ENCODE measurements at regions not wholly inside any gene's neighbourhood (a gene's known extent, or its start where the extent isn't known, plus 50 kb on each side); places are given as distances from the start of the nearest gene placed in this dataset.

DNA sequence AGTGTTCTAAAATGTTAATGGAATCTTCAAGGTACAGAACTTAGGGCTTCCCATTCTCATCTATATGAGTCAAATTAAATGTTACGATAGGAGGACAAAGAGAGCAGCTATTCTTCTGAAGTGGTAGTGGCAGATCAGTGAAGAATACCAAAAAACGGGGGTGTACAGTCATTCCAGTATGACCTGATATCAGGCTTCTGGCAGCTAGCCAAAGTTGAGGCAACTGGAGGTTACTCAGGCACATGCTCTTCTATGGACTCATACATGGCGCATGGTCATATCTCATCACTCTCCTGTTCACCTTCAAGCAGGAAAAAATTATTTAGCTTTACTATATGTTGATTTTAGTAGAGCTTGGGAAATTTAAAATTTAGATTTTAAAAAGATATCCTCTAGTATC lies 1608.8 kb downstream of the GRIK2 start:
- Histone ChIP-seq H3K4me1 (peaks cover 5% of the 10 kb centered on the region), H3K36me3 (no peaks in the 10 kb centered on the region), H3K27me3 (no peaks in the 10 kb centered on the region), H3K4me3 (ENCODE audit: low read depth, low read length) (no peak overlapping the region), H3K9me3 (no peaks in the 10 kb centered on the region)
- peak; percentile 75 for DNase-seq
- TF ChIP-seq, protein P1, sequence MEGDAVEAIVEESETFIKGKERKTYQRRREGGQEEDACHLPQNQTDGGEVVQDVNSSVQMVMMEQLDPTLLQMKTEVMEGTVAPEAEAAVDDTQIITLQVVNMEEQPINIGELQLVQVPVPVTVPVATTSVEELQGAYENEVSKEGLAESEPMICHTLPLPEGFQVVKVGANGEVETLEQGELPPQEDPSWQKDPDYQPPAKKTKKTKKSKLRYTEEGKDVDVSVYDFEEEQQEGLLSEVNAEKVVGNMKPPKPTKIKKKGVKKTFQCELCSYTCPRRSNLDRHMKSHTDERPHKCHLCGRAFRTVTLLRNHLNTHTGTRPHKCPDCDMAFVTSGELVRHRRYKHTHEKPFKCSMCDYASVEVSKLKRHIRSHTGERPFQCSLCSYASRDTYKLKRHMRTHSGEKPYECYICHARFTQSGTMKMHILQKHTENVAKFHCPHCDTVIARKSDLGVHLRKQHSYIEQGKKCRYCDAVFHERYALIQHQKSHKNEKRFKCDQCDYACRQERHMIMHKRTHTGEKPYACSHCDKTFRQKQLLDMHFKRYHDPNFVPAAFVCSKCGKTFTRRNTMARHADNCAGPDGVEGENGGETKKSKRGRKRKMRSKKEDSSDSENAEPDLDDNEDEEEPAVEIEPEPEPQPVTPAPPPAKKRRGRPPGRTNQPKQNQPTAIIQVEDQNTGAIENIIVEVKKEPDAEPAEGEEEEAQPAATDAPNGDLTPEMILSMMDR (IDR thresholded peaks at IDR 0.05; ENCODE audit: low read depth, low read length) = no peak

DNA sequence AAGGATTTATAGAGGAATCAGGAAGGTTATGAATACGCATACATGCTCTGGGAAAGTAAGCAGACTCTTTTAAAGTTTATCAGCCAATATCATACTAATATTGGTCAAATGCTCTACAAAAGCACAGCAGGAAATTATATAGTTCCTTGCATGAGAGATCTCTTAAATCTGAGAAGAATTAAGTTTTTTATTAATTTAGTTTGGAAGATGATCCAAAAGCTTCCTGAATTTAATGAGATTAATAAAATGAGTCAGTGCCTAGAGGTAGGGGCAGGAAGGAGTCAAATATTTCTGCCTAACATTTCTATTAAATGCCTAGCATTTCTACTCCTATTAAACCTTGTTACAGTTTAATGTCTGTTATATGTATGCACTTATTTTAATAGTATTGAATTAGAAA lies 1608.2 kb downstream of the GRIK2 start:
- TF ChIP-seq, protein P1 (IDR thresholded peaks at IDR 0.05; ENCODE audit: low read depth, low read length) = no peak
- Histone ChIP-seq H3K27me3 (no peaks in the 10 kb centered on the region), H3K9me3 (no peaks in the 10 kb centered on the region), H3K36me3 (no peaks in the 10 kb centered on the region), H3K4me1 (peaks cover 5% of the 10 kb centered on the region), H3K4me3 (ENCODE audit: low read depth, low read length) (no peak overlapping the region)
- no peak for DNase-seq

DNA sequence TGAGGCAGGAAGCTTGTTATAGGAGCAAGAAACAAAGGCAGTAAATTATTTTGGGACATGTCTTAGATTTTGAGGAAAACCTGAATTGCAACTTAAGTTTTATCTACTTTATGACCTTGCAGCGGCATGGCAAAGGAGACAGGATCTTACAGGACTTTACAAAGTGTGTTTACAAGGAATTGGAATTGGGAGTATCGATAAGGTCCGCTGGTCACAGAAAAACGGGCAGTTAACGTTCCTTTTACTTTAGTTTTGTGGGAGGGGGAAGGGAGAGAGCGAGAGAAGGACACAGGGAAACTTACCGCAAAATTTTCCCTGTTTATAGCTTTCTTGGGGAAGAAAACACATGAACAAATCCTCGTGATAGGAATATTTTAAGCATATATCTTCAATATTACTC lies 1607.2 kb downstream of the GRIK2 start:
- no peaks in the 10 kb centered on the region for H3K9me3 ChIP-seq
- TF ChIP-seq, protein P1 (IDR thresholded peaks at IDR 0.05; ENCODE audit: low read depth, low read length) = no peak
- H3K4me3 ChIP-seq (ENCODE audit: low read depth, low read length) = no peak overlapping the region
- H3K27me3 ChIP-seq = no peaks in the 10 kb centered on the region
- DNase-seq = no peak
- no peaks in the 10 kb centered on the region for H3K36me3 ChIP-seq
- H3K4me1 ChIP-seq = peaks cover 5% of the 10 kb centered on the region

DNA sequence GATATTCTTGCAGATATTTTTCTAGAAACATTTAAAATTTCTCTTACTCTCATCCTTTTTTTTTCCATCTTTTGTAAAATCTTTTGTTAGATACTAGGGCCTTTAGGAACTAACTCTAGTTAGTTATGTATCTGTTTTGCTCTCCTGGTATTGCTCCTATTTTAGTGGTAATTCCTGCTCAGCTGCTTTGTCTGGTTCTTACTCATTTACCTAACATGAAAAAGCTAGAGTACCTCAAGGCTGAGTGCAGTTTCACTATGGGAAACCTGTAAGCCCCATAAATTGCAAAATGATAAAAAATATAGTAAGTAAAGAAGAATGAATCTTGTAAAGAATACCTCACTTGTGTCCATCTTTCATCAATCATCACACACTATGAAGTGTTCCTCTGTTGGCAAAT lies 1602.0 kb downstream of the GRIK2 start:
- H3K4me1 ChIP-seq = peaks cover 4% of the 10 kb centered on the region
- H3K36me3 ChIP-seq = no peaks in the 10 kb centered on the region
- no peak overlapping the region for H3K4me3 ChIP-seq (ENCODE audit: low read depth, low read length)
- no peaks in the 10 kb centered on the region for H3K9me3 ChIP-seq
- H3K27me3 ChIP-seq = no peaks in the 10 kb centered on the region
- DNase-seq = no peak
- TF ChIP-seq, protein P1 (IDR thresholded peaks at IDR 0.05; ENCODE audit: low read depth, low read length) = no peak

DNA sequence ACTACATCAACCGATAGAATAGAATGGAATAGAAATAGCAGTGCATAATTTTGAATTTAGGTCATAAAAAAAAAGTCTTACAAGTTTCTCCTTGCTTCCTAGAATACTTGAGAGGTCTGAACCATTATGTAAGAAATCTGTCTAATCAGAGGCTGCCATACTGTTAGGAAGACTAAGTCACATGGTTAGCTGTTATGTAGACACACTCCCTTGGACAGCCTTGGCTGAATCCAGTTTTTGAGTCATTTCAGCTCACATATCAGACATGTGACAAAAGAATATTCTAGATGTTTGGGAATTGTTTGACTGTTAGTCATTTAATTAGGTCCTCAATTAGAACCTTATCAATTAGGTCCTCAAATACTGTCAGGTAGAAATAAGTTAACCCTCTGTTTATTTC lies 1601.4 kb downstream of the GRIK2 start:
- Histone ChIP-seq H3K36me3 (no peaks in the 10 kb centered on the region), H3K27me3 (no peaks in the 10 kb centered on the region), H3K9me3 (no peaks in the 10 kb centered on the region), H3K4me3 (ENCODE audit: low read depth, low read length) (no peak overlapping the region), H3K4me1 (peaks cover 4% of the 10 kb centered on the region)
- TF ChIP-seq, protein P1 (IDR thresholded peaks at IDR 0.05; ENCODE audit: low read depth, low read length) = no peak
- DNase-seq = no peak

DNA sequence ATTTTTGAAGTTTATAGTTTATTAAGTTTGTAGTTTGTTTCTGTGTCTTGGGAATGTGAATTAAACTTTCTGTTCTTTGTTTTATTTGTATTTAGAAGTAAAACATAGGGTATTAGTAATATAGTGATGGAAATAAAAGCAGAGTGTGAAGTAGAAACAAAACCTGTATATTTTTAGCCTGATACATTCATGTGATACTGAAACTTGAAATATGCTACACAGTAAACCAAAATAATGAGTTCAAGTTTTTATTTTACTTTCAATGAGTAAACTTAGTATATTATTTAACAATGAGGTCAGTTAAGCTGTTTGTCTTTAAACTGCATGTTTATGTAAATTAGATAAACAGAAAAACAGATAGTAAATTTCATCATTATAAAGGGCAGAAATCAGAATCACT lies 1592.6 kb downstream of the GRIK2 start:
- H3K27me3 ChIP-seq = no peaks in the 10 kb centered on the region
- no peak for DNase-seq
- H3K36me3 ChIP-seq = no peaks in the 10 kb centered on the region
- no peaks in the 10 kb centered on the region for H3K9me3 ChIP-seq
- TF ChIP-seq, protein P1 (IDR thresholded peaks at IDR 0.05; ENCODE audit: low read depth, low read length) = no peak
- 0 out of 2 replicates have a peak, but pooled peaks cover 3% of the 10 kb centered on the region for H3K4me1 ChIP-seq
- no peak overlapping the region for H3K4me3 ChIP-seq (ENCODE audit: low read depth, low read length)

Data from BE2C (cell line).